ENCODE measurements at regions not wholly inside any gene's neighbourhood (a gene's known extent, or its start where the extent isn't known, plus 50 kb on each side); places are given as distances from the start of the nearest gene placed in this dataset.

- Histone ChIP-seq H3K27ac (no peak overlapping the region), H3K36me3 (no peaks in the 10 kb centered on the region), H3K4me1 (no peaks in the 10 kb centered on the region), H3K27me3 (no peaks in the 10 kb centered on the region), H3K9me3 (no peaks in the 10 kb centered on the region), H3K4me3 (no peak overlapping the region)
- DNase-seq (ENCODE audit: low spot score in 2 of 2) = no peak
- TF ChIP-seq POLR2A (IDR thresholded peaks at IDR 0.05) = no peak
- TF ChIP-seq CTCF (IDR thresholded peaks at IDR 0.05) = no peak
- TF ChIP-seq POLR2AphosphoS5 (IDR thresholded peaks at IDR 0.05) = no peak
- intact Hi-C loops (cut with DNase I; ENCODE audit: low total_unique reads) = no loop called here
Measured at GRCh38 chr6:109922851-109923250, 55.3 kb upstream of the GPR6 start.

DNA sequence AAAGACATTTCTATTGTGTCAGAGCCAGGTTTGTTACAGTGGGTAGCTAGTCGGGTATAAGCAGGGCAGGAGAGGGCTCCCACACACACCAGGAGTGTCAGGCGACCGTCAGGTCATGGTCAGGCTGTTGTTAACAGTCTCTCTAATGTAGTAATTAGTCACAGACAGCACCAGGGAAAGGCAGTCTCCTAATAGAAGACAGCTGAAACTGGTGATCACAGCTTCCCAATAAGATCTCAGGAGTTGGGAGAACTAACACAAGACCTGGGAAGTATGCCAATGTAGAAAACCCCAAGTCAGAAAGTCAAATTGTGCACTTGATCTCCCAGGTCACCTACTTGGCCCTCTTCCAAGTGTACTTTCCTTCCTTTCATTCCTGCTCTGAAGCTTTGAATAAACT lies 53.0 kb upstream of the GPR6 start:
- no peak overlapping the region for H3K27ac ChIP-seq
- no peaks in the 10 kb centered on the region for H3K4me1 ChIP-seq
- TF ChIP-seq POLR2A (IDR thresholded peaks at IDR 0.05) (no peak), CTCF (IDR thresholded peaks at IDR 0.05) (no peak), POLR2AphosphoS5 (IDR thresholded peaks at IDR 0.05) (no peak)
- no peaks in the 10 kb centered on the region for H3K9me3 ChIP-seq
- DNase-seq (ENCODE audit: low spot score in 2 of 2) = no peak
- H3K4me3 ChIP-seq = no peak overlapping the region
- no peaks in the 10 kb centered on the region for H3K36me3 ChIP-seq
- intact Hi-C loops (cut with DNase I; ENCODE audit: low total_unique reads) = no loop called here
- H3K27me3 ChIP-seq = no peaks in the 10 kb centered on the region

- H3K27ac ChIP-seq = no peak overlapping the region
- no peaks in the 10 kb centered on the region for H3K4me1 ChIP-seq
- no peaks in the 10 kb centered on the region for H3K27me3 ChIP-seq
- TF ChIP-seq POLR2A (IDR thresholded peaks at IDR 0.05) = no peak
- TF ChIP-seq POLR2AphosphoS5 (IDR thresholded peaks at IDR 0.05) = no peak
- no peak for TF ChIP-seq CTCF (IDR thresholded peaks at IDR 0.05)
- no peaks in the 10 kb centered on the region for H3K9me3 ChIP-seq
- no peak for DNase-seq (ENCODE audit: low spot score in 2 of 2)
- no peak overlapping the region for H3K4me3 ChIP-seq
- intact Hi-C loops (cut with DNase I; ENCODE audit: low total_unique reads) = no loop called here
- no peaks in the 10 kb centered on the region for H3K36me3 ChIP-seq
Measured at GRCh38 chr6:109927052-109927451, 51.1 kb upstream of the GPR6 start.
